DND-41 (cell line): ENCODE measurements at regions not wholly inside any gene's neighbourhood (a gene's known extent, or its start where the extent isn't known, plus 50 kb on each side); places are given as distances from the start of the nearest gene placed in this dataset.

Experiments
- ATAC-seq: fragments of 200-7000 bp; cut with Tn5 transposase; 3 replicates; pipeline ENCODE4 v1.9.1; 2021; ENCODE audit warnings: low read depth; ENCODE audit not compliant: insufficient read depth
- DNase-seq: peaks from one replicate; pipeline ENCODE4 v3.0.0-alpha.2; 2020
- H2AFZ ChIP-seq: 2 replicates; pipeline ENCODE4 v1.6.0; 2012; ENCODE audit warnings: low read depth, low read length
- H3K27ac ChIP-seq: 2 replicates; pipeline ENCODE4 v1.5.1; 2012; ENCODE audit warnings: low read length, inconsistent platforms
- H3K27me3 ChIP-seq: fragments of 200-600 bp; sonication (generic); 2 replicates; pipeline ENCODE4 v1.6.0; 2012; ENCODE audit warnings: low read length, mild to moderate bottlenecking, inconsistent platforms; ENCODE audit not compliant: insufficient read depth, poor library complexity
- H3K36me3 ChIP-seq: 2 replicates; pipeline ENCODE4 v1.5.1; 2012; ENCODE audit warnings: low read length, inconsistent platforms; ENCODE audit not compliant: insufficient read depth
- H3K4me1 ChIP-seq: 2 replicates; pipeline ENCODE4 v1.5.1; 2012; ENCODE audit warnings: mild to moderate bottlenecking, low read length; ENCODE audit not compliant: insufficient read depth
- H3K4me2 ChIP-seq: 2 replicates; pipeline ENCODE4 v1.6.0; 2012; ENCODE audit warnings: mild to moderate bottlenecking, moderate library complexity, low read length, inconsistent platforms; ENCODE audit not compliant: insufficient read depth
- H3K4me3 ChIP-seq, 2 experiments: fragments of 200-600 bp in 1 of 2; shearing (Covaris generic) in 1 of 2; 2 replicates each; pipeline ENCODE4 v1.5.1; 2012 to 2016; ENCODE audit warnings: inconsistent platforms in 2 of 2, low read length in 2 of 2, mild to moderate bottlenecking in 2 of 2, low read depth in 1 of 2, moderate library complexity in 1 of 2
- H3K79me2 ChIP-seq: 2 replicates; pipeline ENCODE4 v1.6.0; 2012; ENCODE audit warnings: low read length, inconsistent platforms; ENCODE audit not compliant: insufficient read depth
- H3K9ac ChIP-seq: 2 replicates; pipeline ENCODE4 v1.6.0; 2012; ENCODE audit warnings: low read depth, mild to moderate bottlenecking, inconsistent platforms, low read length, moderate library complexity
- H3K9me3 ChIP-seq: 2 replicates; pipeline ENCODE4 v1.5.1; 2012; ENCODE audit warnings: low read length, moderate library complexity, mild to moderate bottlenecking, inconsistent platforms; ENCODE audit not compliant: insufficient read depth, severe bottlenecking
- H4K20me1 ChIP-seq: 2 replicates; pipeline ENCODE4 v1.6.0; 2012; ENCODE audit warnings: low read length; ENCODE audit not compliant: insufficient read depth
- EZH2 ChIP-seq: IDR thresholded peaks from 3 replicates; pipeline ENCODE4 v1.6.1; 2012; ENCODE audit warnings: borderline replicate concordance, low read depth, mild to moderate bottlenecking, moderate library complexity, low read length, inconsistent platforms; ENCODE audit not compliant: severe bottlenecking
- TF ChIP-seq, protein P1 (sequence below): IDR thresholded peaks from 2 replicates; pipeline ENCODE4 v1.5.1; 2012; ENCODE audit warnings: borderline replicate concordance, low read length, moderate library complexity, mild to moderate bottlenecking; ENCODE audit not compliant: poor library complexity, severe bottlenecking; ENCODE audit errors: extremely low read depth

DNA sequence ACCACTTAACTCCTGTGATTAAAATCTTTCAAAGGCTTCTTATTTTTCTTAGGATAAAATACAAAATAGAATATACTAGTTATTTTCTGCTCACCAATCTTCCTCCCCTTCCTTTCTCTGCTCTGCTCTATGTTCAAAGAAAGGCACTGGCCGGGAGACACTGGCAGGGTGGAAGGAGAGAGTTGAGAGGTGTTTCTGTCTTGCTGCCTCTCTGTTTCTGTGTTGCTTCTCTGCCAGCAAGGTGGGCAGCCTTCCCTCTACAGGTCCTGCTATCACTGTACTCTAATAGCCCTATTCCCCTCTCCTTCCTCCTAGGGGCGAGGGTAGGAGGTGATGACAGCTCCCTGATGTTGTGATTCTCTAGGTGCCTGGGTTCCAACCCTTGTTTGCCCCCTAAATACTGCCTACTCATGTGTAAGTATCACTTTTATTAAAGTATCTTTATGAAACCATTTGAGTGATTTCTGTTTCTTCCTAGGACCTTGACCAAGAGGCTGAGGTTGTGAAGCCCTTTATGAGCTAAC, 515.1 kb downstream of the TLE4 start:
- H3K27ac ChIP-seq: no peak overlapping the region
- no peak overlapping the region for H3K4me3 ChIP-seq
- DNase-seq: no peak
- H3K4me2 ChIP-seq: no peak overlapping the region
- H3K4me1 ChIP-seq: no peaks in the 10 kb centered on the region
- no peak overlapping the region for H2AFZ ChIP-seq
- no peak for ATAC-seq
- H3K9ac ChIP-seq: no peak overlapping the region
- H4K20me1 ChIP-seq: no peaks in the 10 kb centered on the region
- H3K9me3 ChIP-seq: no peaks in the 10 kb centered on the region
- H3K36me3 ChIP-seq: no peaks in the 10 kb centered on the region
- TF ChIP-seq, protein P1, sequence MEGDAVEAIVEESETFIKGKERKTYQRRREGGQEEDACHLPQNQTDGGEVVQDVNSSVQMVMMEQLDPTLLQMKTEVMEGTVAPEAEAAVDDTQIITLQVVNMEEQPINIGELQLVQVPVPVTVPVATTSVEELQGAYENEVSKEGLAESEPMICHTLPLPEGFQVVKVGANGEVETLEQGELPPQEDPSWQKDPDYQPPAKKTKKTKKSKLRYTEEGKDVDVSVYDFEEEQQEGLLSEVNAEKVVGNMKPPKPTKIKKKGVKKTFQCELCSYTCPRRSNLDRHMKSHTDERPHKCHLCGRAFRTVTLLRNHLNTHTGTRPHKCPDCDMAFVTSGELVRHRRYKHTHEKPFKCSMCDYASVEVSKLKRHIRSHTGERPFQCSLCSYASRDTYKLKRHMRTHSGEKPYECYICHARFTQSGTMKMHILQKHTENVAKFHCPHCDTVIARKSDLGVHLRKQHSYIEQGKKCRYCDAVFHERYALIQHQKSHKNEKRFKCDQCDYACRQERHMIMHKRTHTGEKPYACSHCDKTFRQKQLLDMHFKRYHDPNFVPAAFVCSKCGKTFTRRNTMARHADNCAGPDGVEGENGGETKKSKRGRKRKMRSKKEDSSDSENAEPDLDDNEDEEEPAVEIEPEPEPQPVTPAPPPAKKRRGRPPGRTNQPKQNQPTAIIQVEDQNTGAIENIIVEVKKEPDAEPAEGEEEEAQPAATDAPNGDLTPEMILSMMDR: no peak
- no peak for TF ChIP-seq EZH2
- no peaks in the 10 kb centered on the region for H3K27me3 ChIP-seq
- H3K79me2 ChIP-seq: no peaks in the 10 kb centered on the region

DNA sequence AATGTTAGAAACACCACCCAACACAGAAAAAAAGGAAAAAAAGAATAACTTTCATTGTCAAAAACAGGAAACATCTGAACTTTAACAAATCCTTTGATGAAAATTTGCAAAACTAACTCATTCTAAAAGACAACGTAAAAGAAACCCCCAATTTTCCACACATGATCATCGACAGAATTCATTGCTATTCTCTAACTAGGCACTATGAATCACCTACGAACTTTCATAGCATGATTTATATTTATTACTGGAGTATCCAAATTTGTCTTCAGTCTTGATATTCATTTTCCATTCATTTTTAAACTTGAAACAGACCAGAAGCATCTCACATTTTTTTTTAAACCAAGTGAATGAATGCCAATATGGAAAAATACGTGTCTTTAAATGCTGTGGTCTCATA, 514.6 kb downstream of the TLE4 start:
- ATAC-seq (no peak), DNase-seq (no peak)
- Histone ChIP-seq H3K4me2 (no peak overlapping the region), H3K36me3 (no peaks in the 10 kb centered on the region), H3K9me3 (no peaks in the 10 kb centered on the region), H3K27me3 (no peaks in the 10 kb centered on the region), H3K27ac (no peak overlapping the region), H4K20me1 (no peaks in the 10 kb centered on the region), H3K4me3 (no peak overlapping the region), H3K4me1 (no peaks in the 10 kb centered on the region), H2AFZ (no peak overlapping the region), H3K9ac (no peak overlapping the region), H3K79me2 (no peaks in the 10 kb centered on the region)
- TF ChIP-seq, protein P1: no peak
- no peak for TF ChIP-seq EZH2

GRCh38 chr9:80085668-80086067, 513.9 kb downstream of the TLE4 start:
- Histone ChIP-seq H3K27ac (no peak overlapping the region), H3K9me3 (no peaks in the 10 kb centered on the region), H3K4me1 (no peaks in the 10 kb centered on the region), H3K4me2 (no peak overlapping the region), H2AFZ (no peak overlapping the region; the same call in 1 of the 2 replicates), H3K79me2 (no peaks in the 10 kb centered on the region), H3K4me3 (no peak overlapping the region), H3K27me3 (no peaks in the 10 kb centered on the region), H4K20me1 (no peaks in the 10 kb centered on the region), H3K9ac (no peak overlapping the region), H3K36me3 (no peaks in the 10 kb centered on the region)
- ATAC-seq (no peak), DNase-seq (no peak)
- TF ChIP-seq, protein P1: no peak
- no peak for TF ChIP-seq EZH2

- Histone ChIP-seq H2AFZ (no peak overlapping the region), H3K4me2 (no peak overlapping the region), H3K4me3 (no peak overlapping the region), H3K27ac (no peak overlapping the region), H4K20me1 (no peaks in the 10 kb centered on the region), H3K79me2 (no peaks in the 10 kb centered on the region), H3K4me1 (no peaks in the 10 kb centered on the region), H3K27me3 (no peaks in the 10 kb centered on the region), H3K9ac (no peak overlapping the region), H3K36me3 (no peaks in the 10 kb centered on the region), H3K9me3 (no peaks in the 10 kb centered on the region)
- DNase-seq (no peak), ATAC-seq (no peak)
- TF ChIP-seq, protein P1: no peak
- no peak for TF ChIP-seq EZH2
These were observed 510.4 kb downstream of the TLE4 start for GRCh38 chr9:80082213-80082612.
